Caco-2 (cell line): ENCODE measurements at regions not wholly inside any gene's neighbourhood (a gene's known extent, or its start where the extent isn't known, plus 50 kb on each side); places are given as distances from the start of the nearest gene placed in this dataset.

Experiments
- BruUV-seq: library from RNA; stranded (reverse); fragments of 400-500 nt; replicated peaks from 2 replicates; lab custom pipeline; 2021; lab: Mats Ljungman, UMichigan
- CTCF ChIA-PET: fragments of 300-600 bp; sonication (Branson Sonifier 250); formaldehyde crosslinking; loops from one replicate; lab custom pipeline; 2022; ENCODE audit warnings: antibody characterized with exemption; lab: Charles Lee
- POLR2A ChIA-PET: fragments of 300-600 bp; sonication (Branson Sonifier 250); formaldehyde crosslinking; loops from one replicate; lab custom pipeline; 2022; ENCODE audit warnings: antibody characterized with exemption; lab: Charles Lee
- DNase-seq, 2 experiments: peaks; one replicate each; pipeline versions ENCODE4 v3.0.0 to v3.0.0-alpha.2; 2020 to 2022
- H3K27me3 ChIP-seq: replicated peaks from 2 replicates; pipeline ENCODE4 v1.6.0; 2011; ENCODE audit warnings: low read length; ENCODE audit not compliant: control insufficient read depth, insufficient read depth
- H3K36me3 ChIP-seq: 2 replicates; pipeline ENCODE4 v1.5.1; 2011; ENCODE audit warnings: low read length; ENCODE audit not compliant: control insufficient read depth, insufficient read depth
- H3K4me1 ChIP-seq: fragments of 250-450 bp; sonication (Bioruptor Pico); 2 replicates; pipeline ENCODE4 v1.5.1; 2020; ENCODE audit warnings: mild to moderate bottlenecking
- H3K4me3 ChIP-seq: 2 replicates; pipeline ENCODE4 v1.5.1; 2011; ENCODE audit warnings: low read depth, mild to moderate bottlenecking, control low read depth, low read length
- H3K9me3 ChIP-seq: fragments of 250-450 bp; sonication (Bioruptor Pico); 2 replicates; pipeline ENCODE4 v1.5.1; 2020; ENCODE audit warnings: mild to moderate bottlenecking, moderate library complexity
- H3K27ac Mint-ChIP-seq: one replicate; pipeline ENCODE4 v1.8.0; 2022; ENCODE audit warnings: mixed read lengths; ENCODE audit not compliant: unreplicated experiment
- H3K27me3 Mint-ChIP-seq: one replicate; pipeline ENCODE4 v1.8.0; 2022; ENCODE audit warnings: mixed read lengths; ENCODE audit not compliant: insufficient read depth, unreplicated experiment
- H3K36me3 Mint-ChIP-seq: one replicate; pipeline ENCODE4 v1.8.0; 2022; ENCODE audit warnings: mild to moderate bottlenecking, mixed read lengths; ENCODE audit not compliant: insufficient read depth, unreplicated experiment
- H3K4me1 Mint-ChIP-seq: one replicate; pipeline ENCODE4 v1.8.0; 2022; ENCODE audit warnings: low read depth, mixed read lengths; ENCODE audit not compliant: unreplicated experiment
- H3K4me3 Mint-ChIP-seq: one replicate; pipeline ENCODE4 v1.8.0; 2022; ENCODE audit warnings: mild to moderate bottlenecking, moderate library complexity, mixed read lengths; ENCODE audit not compliant: unreplicated experiment
- H3K9me3 Mint-ChIP-seq: one replicate; pipeline ENCODE4 v1.8.0; 2022; ENCODE audit warnings: mixed read lengths; ENCODE audit not compliant: unreplicated experiment
- CTCF ChIP-seq, 2 experiments: fragments of 200-600 bp in 1 of 2; IDR thresholded peaks; 1 replicate in 1 of 2; 2 replicates in 1 of 2; pipeline versions ENCODE4 v1.5.1 to v1.8.0; 2011 to 2022; ENCODE audit warnings: antibody characterized with exemption in 1 of 2, control low read depth in 1 of 2, inconsistent platforms in 1 of 2, low read depth in 1 of 2, low read length in 1 of 2, mild to moderate bottlenecking in 1 of 2, moderate library complexity in 1 of 2; ENCODE audit not compliant: insufficient read depth in 1 of 2, severe bottlenecking in 1 of 2, unreplicated experiment in 1 of 2
- intact Hi-C: fragments of 100-400 bp; cut with micrococcal nuclease; formaldehyde crosslinking; loops from one replicate; pipeline ENCODE4 v1.10.0; 2022; ENCODE audit not compliant: unreplicated experiment

DNA sequence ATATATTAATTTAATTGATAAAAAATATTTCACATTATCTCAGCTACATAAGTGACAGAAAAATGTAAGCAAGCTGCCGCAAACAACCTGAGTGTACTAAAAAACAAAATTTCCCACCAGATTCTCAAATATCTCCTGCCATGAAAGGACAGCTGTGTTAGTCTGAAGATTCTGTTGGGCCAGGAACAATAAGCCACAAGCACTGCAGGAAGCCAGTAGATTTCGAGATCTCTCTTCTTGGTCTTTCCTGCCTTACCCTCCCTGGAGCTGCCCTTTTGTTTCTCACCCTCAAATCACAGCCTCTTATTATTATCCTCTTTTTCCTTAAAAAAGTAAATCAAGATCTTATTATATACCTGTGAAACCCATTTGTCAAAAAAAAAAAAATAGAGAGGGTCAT lies 165.6 kb downstream of the EFNB2 start:
- Histone ChIP-seq H3K36me3 (no peaks in the 10 kb centered on the region), H3K9me3 (0 out of 2 replicates have a peak, but pooled peaks cover 5% of the 10 kb centered on the region), H3K4me3 (no peak overlapping the region), H3K27me3 (no peaks in the 10 kb centered on the region), H3K4me1 (0 out of 2 replicates have a peak, but pooled peaks cover 4% of the 10 kb centered on the region)
- Mint-ChIP-seq H3K27ac (no peak overlapping the region), H3K36me3 (no peaks in the 10 kb centered on the region), H3K4me1 (no peaks in the 10 kb centered on the region), H3K9me3 (peaks cover 5% of the 10 kb centered on the region), H3K27me3 (no peaks in the 10 kb centered on the region), H3K4me3 (no peak overlapping the region)
- no peak for TF ChIP-seq CTCF (IDR thresholded peaks at IDR 0.05; ENCODE audit: insufficient read depth in 1 of 2, low read depth in 1 of 2, low read length in 1 of 2, severe bottlenecking in 1 of 2, unreplicated experiment in 1 of 2)
- ChIA-PET POLR2A (no interaction called here), CTCF (no interaction called here)
- intact Hi-C loops = no loop called here
- DNase-seq = no peak
- no TSS peak for BruUV-seq

- Mint-ChIP-seq H3K27ac (no peak overlapping the region), H3K36me3 (no peaks in the 10 kb centered on the region), H3K9me3 (peaks cover 10% of the 10 kb centered on the region), H3K4me3 (no peak overlapping the region), H3K27me3 (no peaks in the 10 kb centered on the region), H3K4me1 (no peaks in the 10 kb centered on the region)
- Histone ChIP-seq H3K9me3 (0 out of 2 replicates have a peak, but pooled peaks cover 5% of the 10 kb centered on the region), H3K4me3 (no peak overlapping the region), H3K36me3 (no peaks in the 10 kb centered on the region), H3K4me1 (0 out of 2 replicates have a peak, but pooled peaks cover 4% of the 10 kb centered on the region), H3K27me3 (no peaks in the 10 kb centered on the region)
- intact Hi-C loops = no loop called here
- no peak for TF ChIP-seq CTCF (IDR thresholded peaks at IDR 0.05; ENCODE audit: insufficient read depth in 1 of 2, low read depth in 1 of 2, low read length in 1 of 2, severe bottlenecking in 1 of 2, unreplicated experiment in 1 of 2)
- CTCF ChIA-PET = no interaction called here
- POLR2A ChIA-PET = no interaction called here
- no TSS peak for BruUV-seq
- DNase-seq = no peak
These were observed 166.4 kb downstream of the EFNB2 start for GRCh38 chr13:106369091-106369490.

DNA sequence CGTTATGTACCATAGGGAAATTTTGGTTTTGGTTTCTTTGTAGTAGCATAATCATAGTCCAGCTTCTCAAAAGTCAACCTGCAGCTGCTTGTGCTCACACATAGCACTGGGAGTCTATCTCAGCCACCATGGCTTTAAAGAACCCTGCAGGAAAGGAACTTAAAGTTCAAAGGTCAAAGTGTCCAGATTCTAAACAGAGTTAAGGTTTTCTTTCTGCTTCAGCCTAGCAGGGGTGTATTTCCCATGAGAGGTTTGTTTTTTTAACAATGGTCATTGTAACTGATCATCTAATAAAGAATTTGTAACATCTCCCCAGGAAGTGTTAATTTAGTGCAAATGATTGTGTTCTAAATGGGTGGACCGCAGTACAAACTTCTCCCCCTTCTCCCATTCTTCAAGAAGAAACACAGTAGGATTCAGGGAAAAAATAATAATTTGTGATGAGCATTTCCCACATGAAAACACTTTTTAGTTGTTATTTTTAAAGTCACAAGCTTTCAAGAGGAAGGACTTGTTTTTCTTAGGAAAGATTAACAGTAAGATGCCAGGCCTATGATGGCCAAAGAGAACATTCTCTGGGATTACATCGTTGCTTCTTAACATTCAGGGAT lies 168.0 kb downstream of the EFNB2 start:
- TF ChIP-seq CTCF (IDR thresholded peaks at IDR 0.05; ENCODE audit: insufficient read depth in 1 of 2, low read depth in 1 of 2, low read length in 1 of 2, severe bottlenecking in 1 of 2, unreplicated experiment in 1 of 2) = no peak
- Mint-ChIP-seq H3K4me3 (no peak overlapping the region), H3K27me3 (no peaks in the 10 kb centered on the region), H3K36me3 (no peaks in the 10 kb centered on the region), H3K27ac (no peak overlapping the region), H3K4me1 (no peaks in the 10 kb centered on the region), H3K9me3 (peaks cover 10% of the 10 kb centered on the region)
- BruUV-seq = no TSS peak
- no peak overlapping the region for H3K4me3 ChIP-seq
- no peaks in the 10 kb centered on the region for H3K27me3 ChIP-seq
- ChIA-PET CTCF (no interaction called here), POLR2A (no interaction called here)
- DNase-seq = no peak
- 0 out of 2 replicates have a peak, but pooled peaks cover 4% of the 10 kb centered on the region for H3K4me1 ChIP-seq
- H3K36me3 ChIP-seq = no peaks in the 10 kb centered on the region
- intact Hi-C loops = no loop called here
- H3K9me3 ChIP-seq = 0 out of 2 replicates have a peak, but pooled peaks cover 5% of the 10 kb centered on the region
